Prostate gland (tissue), 2 donors: ENCODE measurements at regions not wholly inside any gene's neighbourhood (a gene's known extent, or its start where the extent isn't known, plus 50 kb on each side); places are given as distances from the start of the nearest gene placed in this dataset.

Experiments
- CTCF ChIP-seq, 4 experiments: fragments of 200-600 bp in 2 of 4; fragments of 450-650 bp in 2 of 4; sonication (generic) in 2 of 4; IDR thresholded peaks; 1 replicate in 3 of 4; 2 replicates in 1 of 4; pipeline ENCODE4 v1.5.1; 2016 to 2019; ENCODE audit warnings: antibody characterized with exemption in 4 of 4, mild to moderate bottlenecking in 2 of 4, moderate library complexity in 2 of 4
- POLR2A ChIP-seq: fragments of 450-650 bp; IDR thresholded peaks from one replicate; pipeline ENCODE4 v1.6.1; 2016; ENCODE audit warnings: antibody characterized with exemption, mild to moderate bottlenecking
- POLR2AphosphoS5 ChIP-seq: sonication (generic); formaldehyde crosslinking; IDR thresholded peaks from one replicate; pipeline ENCODE4 v1.6.1; 2017; ENCODE audit warnings: antibody characterized with exemption

DNA sequence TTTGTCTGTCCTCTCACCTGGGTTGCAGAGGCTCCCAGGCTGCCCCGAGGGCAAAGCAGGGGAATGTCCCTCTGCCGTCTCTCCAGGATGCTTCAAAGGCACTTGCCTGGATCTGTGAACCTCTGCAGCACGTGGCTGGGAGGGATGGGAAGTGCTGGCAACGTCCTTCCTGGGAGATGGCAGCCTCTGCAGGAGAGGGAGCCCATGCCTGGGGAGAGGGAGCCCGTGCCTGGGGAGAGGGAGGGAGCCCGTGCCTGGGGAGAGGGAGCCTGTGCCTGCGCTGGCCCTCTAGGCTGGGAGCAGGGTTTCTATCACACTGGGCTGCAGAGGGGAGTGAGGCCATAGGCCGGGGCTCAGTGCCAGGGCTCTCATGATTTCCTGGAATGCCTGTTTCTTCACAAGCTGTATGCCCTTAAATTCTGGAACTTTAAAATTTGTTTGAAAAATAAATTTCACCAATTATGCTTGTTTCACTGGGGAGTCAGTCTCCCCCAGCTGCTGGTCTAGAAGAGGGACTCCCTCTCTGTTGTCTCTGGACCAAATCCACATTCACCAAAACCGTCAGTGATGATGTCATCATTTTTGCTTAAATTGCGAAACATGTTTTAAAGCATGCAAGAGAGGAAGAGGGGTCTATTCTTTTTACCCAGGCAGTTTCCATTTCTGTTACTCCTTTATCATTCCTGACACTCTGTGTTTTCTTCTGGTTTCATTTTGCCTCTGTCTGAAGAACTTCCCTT, 135.7 kb downstream of the DNAJB6 start:
- no peak for TF ChIP-seq POLR2A
- TF ChIP-seq POLR2AphosphoS5 = no peak
- no peak for TF ChIP-seq CTCF (IDR thresholded peaks at IDR 0.05)
